LoVo (cell line): ENCODE measurements at regions not wholly inside any gene's neighbourhood (a gene's known extent, or its start where the extent isn't known, plus 50 kb on each side); places are given as distances from the start of the nearest gene placed in this dataset.
"Not testable (repeated sequence)": the region's sequence is repeated elsewhere in the genome, so short reads cannot be mapped to it uniquely, and the experiment has no call there.

Experiments used
- DNase-seq: peaks from one replicate; pipeline ENCODE4 v3.0.0-alpha.2; 2016; ENCODE audit warnings: low spot score

GRCh38 chr21:28419811-28420210, 572.9 kb downstream of the LTN1 start:
- no peak for DNase-seq

- no peak for DNase-seq
Measured at GRCh38 chr21:28418726-28419514, 573.8 kb downstream of the LTN1 start.

- no peak for DNase-seq
Measured at GRCh38 chr21:28410256-28410655, 582.4 kb downstream of the LTN1 start.

GRCh38 chr21:28402616-28402989, 590.1 kb downstream of the LTN1 start:
- no peak for DNase-seq

GRCh38 chr21:28397040-28397439, 595.6 kb downstream of the LTN1 start:
- no peak for DNase-seq

GRCh38 chr21:28396421-28396820, 596.3 kb downstream of the LTN1 start:
- no peak for DNase-seq

GRCh38 chr21:28393279-28393678, 599.4 kb downstream of the LTN1 start:
- DNase-seq, result peak; percentile 14

GRCh38 chr21:28391938-28392849, 600.5 kb downstream of the LTN1 start:
- DNase-seq, result no peak

- no peak for DNase-seq
Measured at GRCh38 chr21:28387220-28387619, 605.5 kb downstream of the LTN1 start.

GRCh38 chr21:28385845-28386244, 606.8 kb downstream of the LTN1 start:
- no peak for DNase-seq

GRCh38 chr21:28381000-28381745, 611.5 kb downstream of the LTN1 start:
- DNase-seq, result not testable (repeated sequence)

- no peak for DNase-seq
Measured at GRCh38 chr21:28380241-28380640, 612.4 kb downstream of the LTN1 start.

- no peak for DNase-seq
Measured at GRCh38 chr21:28378026-28378425, 614.7 kb downstream of the LTN1 start.

- DNase-seq, result no peak
Measured at GRCh38 chr21:28375708-28376385, 616.8 kb downstream of the LTN1 start.

- no peak for DNase-seq
Measured at GRCh38 chr21:28374881-28375280, 617.8 kb downstream of the LTN1 start.

GRCh38 chr21:28371713-28372112, 621.0 kb downstream of the LTN1 start:
- no peak for DNase-seq

GRCh38 chr21:28359300-28359699, 633.4 kb downstream of the LTN1 start:
- no peak for DNase-seq

- DNase-seq, result no peak
Measured at GRCh38 chr21:28358702-28359101, 634.0 kb downstream of the LTN1 start.

GRCh38 chr21:28358170-28358569, 634.5 kb downstream of the LTN1 start:
- no peak for DNase-seq

GRCh38 chr21:28357743-28358142, 634.9 kb downstream of the LTN1 start:
- no peak for DNase-seq

GRCh38 chr21:28356422-28356821, 636.3 kb downstream of the LTN1 start:
- DNase-seq, result no peak

- no peak for DNase-seq
Measured at GRCh38 chr21:28345934-28346333, 646.7 kb downstream of the LTN1 start.
